ENCODE measurements at regions not wholly inside any gene's neighbourhood (a gene's known extent, or its start where the extent isn't known, plus 50 kb on each side); places are given as distances from the start of the nearest gene placed in this dataset.

GRCh38 chr1:239736479-239736878 lies 350.1 kb downstream of the CHRM3 start:
- DNase-seq, result no peak

DNA sequence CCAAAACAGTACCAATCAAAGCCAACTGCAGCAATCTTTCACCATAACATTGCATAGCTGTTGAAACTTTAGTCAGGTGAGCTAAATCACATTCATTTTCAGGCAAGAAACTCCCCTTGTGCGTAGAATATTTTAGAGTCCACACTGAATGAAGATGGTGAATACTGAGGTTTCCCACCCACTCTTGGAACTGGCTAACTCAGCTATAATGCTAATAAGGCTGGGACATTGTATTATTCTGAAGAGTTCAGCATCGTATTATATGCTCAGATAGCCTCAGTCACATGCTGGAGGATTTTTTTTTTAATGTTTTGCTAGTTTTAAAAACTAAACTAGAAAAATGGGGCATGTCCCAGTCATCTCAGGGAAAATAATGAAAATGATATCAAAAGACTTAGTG lies 352.3 kb upstream of the FMN2 start:
- no peak for DNase-seq

DNA sequence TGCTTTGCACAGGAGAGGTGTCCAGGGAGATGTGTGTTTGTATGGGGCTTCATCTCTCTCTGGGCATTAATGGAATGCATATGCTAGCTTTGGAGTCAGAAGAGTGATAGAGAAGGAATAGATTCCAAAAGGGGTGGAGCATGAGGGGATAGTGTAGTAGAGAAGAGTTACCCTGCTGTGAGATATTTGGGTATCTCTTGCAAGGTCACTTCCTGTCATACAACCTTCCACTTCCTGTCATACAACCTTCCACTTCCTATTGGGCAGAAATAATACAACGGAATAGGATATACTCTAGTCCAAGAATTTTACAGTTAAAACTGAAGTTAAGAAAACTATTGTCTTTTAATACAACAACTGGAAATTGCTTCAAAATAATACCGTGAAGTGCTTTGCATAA lies 351.8 kb upstream of the FMN2 start:
- no peak for DNase-seq

DNA sequence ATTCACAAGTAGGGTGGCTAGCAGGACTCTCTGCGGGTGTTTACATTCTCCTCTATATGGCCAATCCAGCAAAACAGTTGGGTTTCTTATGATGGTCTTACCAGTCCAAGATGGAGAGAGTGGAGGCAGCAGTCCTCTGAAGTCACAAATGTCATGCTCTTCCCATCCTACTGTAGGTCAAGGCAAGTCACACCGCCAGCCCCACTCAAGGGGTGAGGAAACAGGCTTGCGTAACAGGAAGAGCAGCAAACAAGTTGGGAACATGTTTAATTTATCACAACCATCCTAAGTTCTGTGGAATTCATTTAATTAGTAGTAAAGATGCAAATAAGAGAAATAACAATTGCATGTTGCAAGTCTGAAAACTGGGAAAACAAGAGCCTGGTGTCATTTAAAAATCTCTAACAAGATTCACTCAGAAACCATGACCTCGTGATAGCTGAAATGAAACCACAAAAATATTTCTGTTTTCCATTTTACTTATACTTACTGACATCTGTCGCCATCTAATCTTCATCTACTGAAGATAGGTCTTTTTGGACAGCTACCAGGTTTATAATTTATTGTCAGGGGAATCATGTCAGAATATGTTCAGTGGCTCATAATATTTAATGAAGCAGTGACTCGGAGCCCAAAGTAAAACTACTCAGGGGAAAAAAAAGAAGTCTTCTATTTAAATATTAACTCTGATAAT lies 349.1 kb upstream of the FMN2 start:
- DNase-seq, result no peak

DNA sequence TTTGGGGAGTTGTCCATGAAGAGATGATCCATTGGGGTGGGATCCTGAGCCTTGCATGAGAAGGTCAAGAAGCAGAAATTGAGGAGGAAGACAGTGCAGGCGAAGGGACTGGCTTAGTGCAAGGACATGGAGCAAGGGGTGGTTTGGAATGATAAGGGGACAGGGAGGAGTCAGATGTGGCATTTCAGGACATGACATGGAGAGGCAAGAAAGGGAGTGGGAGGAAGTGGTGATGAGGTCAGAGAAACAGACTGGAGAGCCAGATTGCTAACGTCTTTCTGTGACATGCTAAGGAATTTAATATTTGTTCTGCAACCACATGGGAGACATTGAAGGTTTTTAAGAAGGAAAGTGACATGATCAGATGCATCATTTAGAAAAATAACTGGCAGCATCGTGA lies 346.8 kb upstream of the FMN2 start:
- DNase-seq, result no peak

DNA sequence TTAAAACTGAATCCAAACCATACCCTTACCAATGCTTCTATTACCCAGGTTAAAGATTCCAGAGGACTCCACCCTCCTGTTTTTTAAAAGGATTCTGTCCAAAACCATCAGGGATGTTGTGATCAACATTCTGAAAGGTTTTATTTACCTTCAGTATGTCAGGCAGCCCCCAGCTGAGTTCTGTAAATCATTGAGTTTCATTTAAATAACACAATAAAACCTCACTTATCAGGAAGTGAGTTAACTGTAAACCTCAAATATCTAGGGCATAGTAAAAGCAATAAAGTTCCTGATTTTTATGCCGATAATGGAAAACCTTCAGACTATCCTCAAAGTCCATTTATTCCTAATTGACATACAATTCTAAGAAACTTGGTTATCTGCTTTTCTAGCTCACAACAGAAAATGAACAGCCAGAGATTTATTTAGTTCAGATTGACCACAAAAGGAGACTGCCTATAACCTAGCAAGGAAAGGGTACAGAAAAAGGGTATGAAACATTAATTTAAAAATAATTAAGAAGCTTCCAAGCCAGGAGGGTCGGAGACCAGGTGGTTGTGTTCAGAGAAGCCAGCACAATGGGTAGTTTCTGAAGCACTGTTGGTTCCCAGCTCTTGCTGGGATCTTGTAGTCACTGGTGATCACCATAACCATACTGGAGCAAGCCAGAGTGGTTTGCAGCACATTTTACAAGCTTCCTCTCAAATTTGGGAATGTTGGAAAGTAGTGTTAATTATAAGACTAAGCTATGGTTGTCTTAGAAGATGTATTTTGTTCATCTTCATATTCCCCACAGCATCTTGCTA lies 336.4 kb upstream of the FMN2 start:
- DNase-seq, result no peak

DNA sequence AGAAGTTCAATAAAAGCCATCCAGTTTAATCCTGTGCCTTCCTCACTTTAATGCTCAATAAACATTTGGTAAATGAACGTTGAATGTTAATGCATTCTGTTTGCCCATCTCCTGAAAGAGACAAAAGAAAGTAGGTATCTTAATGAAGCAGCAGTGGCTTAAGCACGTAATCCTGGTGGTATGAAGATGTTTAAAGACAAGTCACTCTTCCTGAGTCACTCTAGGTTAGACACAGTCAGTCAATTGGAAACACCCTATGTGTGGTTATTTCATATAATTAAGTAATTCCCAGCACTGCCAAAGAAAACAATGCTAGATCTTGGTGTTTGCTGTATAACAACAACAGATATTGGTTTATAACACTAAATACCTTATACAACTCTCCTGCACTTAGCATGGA lies 334.0 kb upstream of the FMN2 start:
- no peak for DNase-seq

- no peak for DNase-seq
Measured at GRCh38 chr1:239758756-239759155, 332.9 kb upstream of the FMN2 start.

DNA sequence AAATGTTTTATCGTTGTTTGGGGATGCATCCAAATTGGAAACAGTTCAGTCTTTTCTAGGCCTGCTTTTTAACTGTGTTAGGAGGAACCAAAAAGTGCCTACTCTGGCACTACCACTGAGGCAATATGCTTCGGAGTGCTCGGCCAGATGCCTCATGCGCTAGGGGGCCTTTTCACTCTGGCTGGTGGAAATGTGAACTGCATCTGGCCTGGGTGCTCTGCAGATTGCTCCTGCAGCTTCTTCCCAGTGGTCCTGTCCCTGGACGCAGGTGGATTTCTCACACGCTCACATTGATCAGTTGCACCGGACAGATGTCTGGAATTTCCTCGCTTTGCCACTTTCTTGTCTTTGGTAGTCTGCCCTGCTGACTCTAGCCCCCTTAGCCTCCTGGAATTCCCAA lies 330.2 kb upstream of the FMN2 start:
- DNase-seq, result no peak

DNA sequence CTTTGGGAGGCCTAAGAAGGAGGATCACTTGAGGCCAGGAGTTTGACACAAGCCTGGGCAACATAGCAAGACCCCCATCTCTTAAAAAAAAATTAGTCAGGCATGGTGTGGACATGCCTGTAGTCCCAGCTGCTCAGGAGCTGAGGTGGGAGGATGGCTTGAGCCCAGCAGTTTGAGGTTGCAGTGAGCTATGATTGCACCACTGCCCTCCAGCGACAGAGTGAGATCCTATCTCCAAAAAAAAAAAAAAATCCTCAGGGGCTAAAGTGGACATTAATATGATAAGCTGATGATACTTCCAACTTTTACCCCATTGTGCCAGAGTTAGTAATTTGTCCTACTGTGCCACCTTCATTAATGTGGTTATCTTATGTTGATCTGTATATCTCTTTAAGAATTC lies 327.8 kb upstream of the FMN2 start:
- no peak for DNase-seq

- DNase-seq, result no peak
Measured at GRCh38 chr1:239764546-239764945, 327.1 kb upstream of the FMN2 start.

DNA sequence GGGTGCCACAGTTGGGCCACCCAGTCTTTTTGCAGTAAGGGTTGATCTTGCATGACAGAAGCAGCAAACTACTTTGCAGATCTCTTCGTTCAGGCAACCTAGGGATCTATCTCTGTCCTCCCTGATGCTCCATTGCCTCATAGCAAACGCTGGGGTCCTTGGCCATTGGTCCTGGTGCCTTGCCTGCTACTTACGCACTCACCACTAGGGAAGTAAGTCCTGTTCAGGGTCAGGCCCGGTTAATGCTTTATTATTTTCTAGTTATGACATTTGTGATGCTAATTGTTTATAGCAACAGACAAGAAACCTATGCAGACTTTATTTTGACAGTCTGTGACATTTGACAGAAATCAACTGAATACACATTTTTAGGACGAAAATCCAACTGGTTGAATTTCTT lies 326.5 kb upstream of the FMN2 start:
- no peak for DNase-seq

- DNase-seq, result no peak
Measured at GRCh38 chr1:239771550-239771949, 320.1 kb upstream of the FMN2 start.

GRCh38 chr1:239772446-239772845 lies 319.2 kb upstream of the FMN2 start:
- no peak for DNase-seq

- no peak for DNase-seq
Measured at GRCh38 chr1:239775466-239775865, 316.2 kb upstream of the FMN2 start.

GRCh38 chr1:239778208-239778813 lies 313.4 kb upstream of the FMN2 start:
- DNase-seq, result no peak

DNA sequence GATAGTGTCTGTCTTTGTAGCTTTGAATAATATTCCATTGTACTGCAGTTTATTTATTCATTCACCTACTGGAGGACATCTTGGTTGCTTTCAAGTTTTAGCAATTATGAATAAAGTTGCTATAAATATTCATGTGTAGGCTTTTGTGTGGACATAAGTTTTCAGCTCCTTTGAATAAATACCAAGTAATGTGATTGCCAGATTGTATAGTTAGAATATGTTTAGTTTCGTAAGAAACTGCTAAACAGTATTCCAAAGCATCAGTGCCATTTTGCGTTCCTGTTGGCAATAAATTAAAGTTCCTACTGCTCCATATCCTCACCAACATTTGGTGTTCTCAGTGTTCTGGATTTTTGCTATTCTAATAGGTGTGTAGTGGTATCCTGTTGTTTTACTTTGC lies 311.7 kb upstream of the FMN2 start:
- DNase-seq, result no peak

GRCh38 chr1:239784896-239785295 lies 306.8 kb upstream of the FMN2 start:
- DNase-seq, result no peak

DNA sequence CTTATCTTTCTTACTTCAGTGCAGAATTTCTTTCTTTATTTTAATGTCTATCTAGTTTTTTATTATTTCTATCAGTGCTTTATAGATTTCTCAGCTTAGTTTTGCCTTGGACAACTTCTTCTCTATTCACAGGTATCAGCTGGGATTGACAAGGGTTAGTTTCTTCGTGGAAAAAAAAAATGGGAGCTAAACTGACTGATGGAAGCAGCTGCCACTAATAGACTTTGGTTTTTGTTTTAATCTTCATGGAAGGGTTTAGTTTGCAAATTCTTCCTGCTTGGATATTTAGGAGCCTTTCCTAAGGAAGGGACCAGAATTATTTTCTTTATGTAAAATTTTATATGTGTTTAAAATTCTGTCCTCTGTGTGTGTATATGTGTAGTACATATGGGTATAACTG lies 306.1 kb upstream of the FMN2 start:
- no peak for DNase-seq

GRCh38 chr1:239786464-239786863 lies 305.2 kb upstream of the FMN2 start:
- no peak for DNase-seq

DNA sequence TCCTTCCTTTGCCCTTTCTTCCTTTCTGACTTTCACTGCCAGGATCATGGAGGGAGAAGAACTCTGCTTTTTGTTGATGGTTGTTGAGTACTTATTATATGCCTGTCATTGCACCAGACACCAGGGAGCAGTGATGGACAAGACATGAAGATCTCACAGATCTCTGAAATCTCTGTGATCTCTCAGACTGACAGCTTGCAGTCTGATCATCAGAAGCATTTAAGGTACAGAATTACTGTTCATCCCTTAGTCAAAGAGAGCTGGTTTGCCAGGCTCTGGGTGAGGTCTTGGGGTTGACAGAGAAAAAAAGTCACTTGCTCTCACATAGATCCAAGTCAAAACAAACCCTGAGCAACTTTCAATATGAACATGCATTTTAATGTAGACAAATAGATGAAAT lies 299.5 kb upstream of the FMN2 start:
- DNase-seq, result no peak

GRCh38 chr1:239795304-239795703 lies 296.4 kb upstream of the FMN2 start:
- no peak for DNase-seq

DNA sequence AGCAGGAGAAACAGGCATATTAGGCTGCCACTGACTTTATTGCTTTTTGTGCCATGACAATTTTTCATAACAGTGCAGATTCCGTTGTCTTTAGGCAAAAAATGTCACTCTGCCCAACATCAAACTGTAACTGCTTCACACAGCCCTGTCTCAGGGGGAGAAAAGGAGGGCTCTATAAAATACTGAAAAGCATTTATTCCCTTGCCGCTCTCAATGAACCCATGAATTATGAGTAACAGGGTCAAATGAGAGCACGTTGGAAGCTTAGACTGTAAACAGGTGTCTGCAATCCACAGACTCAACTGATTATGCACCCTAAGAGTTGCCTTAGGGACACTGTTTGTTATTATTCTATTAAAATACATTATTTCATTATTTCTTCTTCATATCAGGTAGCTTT lies 292.1 kb upstream of the FMN2 start:
- no peak for DNase-seq

- DNase-seq, result no peak
Measured at GRCh38 chr1:239800861-239801260, 290.8 kb upstream of the FMN2 start.

Data from activated CD8-positive, alpha-beta memory T cell treated with anti-CD3 and anti-CD28 coated beads, Interleukin-2, amount 50 U/mL, for 4 hours (primary cell).